ENCODE measurements at regions not wholly inside any gene's neighbourhood (a gene's known extent, or its start where the extent isn't known, plus 50 kb on each side); places are given as distances from the start of the nearest gene placed in this dataset.

DNA sequence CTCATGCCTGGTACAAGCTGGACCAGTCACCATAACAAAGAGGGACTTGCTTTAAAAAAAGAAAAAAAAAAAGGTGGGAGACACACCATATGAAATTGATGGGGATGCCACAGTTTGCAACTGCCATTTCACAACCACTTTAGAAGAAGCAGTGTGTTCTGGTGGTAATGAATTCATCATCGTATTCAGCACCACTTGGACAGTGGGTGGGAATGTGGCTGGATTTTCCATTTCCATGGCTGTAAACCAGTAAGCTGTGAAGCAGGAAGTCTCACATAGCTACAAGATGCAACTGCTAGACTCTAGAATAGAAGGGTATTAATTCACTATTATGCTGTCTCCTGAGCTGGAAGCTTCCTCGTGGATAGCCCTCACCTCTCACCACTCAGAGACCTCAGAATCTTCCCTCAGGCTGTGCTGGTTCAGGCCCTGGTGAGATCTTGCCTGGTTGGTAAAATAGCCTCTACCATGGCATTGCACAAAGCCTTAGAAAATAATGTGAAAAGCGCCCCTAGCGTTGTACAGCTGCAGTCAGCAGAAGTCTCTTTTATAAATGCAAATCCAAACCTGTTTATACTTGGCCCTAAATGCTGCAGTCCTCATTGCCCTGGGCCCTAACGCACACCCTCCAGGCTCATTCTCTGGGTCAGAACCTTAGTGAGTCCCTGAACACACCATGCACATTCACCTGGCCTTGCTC lies 150.7 kb downstream of the KCTD15 start:
- H3K36me3 ChIP-seq (ENCODE audit: low read depth) = no peaks in the 10 kb centered on the region
- TF ChIP-seq EZH2 (IDR thresholded peaks at IDR 0.05; ENCODE audit: low read depth) = no peak
- TF ChIP-seq, protein P1, sequence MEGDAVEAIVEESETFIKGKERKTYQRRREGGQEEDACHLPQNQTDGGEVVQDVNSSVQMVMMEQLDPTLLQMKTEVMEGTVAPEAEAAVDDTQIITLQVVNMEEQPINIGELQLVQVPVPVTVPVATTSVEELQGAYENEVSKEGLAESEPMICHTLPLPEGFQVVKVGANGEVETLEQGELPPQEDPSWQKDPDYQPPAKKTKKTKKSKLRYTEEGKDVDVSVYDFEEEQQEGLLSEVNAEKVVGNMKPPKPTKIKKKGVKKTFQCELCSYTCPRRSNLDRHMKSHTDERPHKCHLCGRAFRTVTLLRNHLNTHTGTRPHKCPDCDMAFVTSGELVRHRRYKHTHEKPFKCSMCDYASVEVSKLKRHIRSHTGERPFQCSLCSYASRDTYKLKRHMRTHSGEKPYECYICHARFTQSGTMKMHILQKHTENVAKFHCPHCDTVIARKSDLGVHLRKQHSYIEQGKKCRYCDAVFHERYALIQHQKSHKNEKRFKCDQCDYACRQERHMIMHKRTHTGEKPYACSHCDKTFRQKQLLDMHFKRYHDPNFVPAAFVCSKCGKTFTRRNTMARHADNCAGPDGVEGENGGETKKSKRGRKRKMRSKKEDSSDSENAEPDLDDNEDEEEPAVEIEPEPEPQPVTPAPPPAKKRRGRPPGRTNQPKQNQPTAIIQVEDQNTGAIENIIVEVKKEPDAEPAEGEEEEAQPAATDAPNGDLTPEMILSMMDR (conservative IDR thresholded peaks at IDR 0.05) = no peak; the same call in 1 of the 2 replicates
- H3K4me1 ChIP-seq (replicated peaks; ENCODE audit: insufficient read depth) = no peaks in the 10 kb centered on the region
- CTCF ChIA-PET = interaction anchor here (0.6 kb wide), 1 partner anchor 132 kb away, joined by 5 read pairs; no protein-coding TSS in a partner anchor
- DNase-seq = no peak
- no peaks in the 10 kb centered on the region for H3K79me2 ChIP-seq (ENCODE audit: low read depth)
- H3F3A ChIP-seq (ENCODE audit: insufficient read depth, low read depth) = no peaks in the 10 kb centered on the region
- no TSS peak for BruUV-seq (replicated peaks)
- H3K27ac ChIP-seq = no peak overlapping the region
- H2AFZ ChIP-seq = no peak overlapping the region
- peaks cover 80% of the 10 kb centered on the region for H3K27me3 ChIP-seq (ENCODE audit: insufficient read depth, low read depth)
- no peaks in the 10 kb centered on the region for H3K9me3 ChIP-seq (ENCODE audit: insufficient read depth, low read depth)
- no peak overlapping the region for H3K4me3 ChIP-seq
- intact Hi-C loops (cut with micrococcal nuclease; ENCODE audit: unreplicated experiment) = no loop called here
- POLR2A ChIA-PET (ENCODE audit: unreplicated experiment) = no interaction called here
- no peaks in the 10 kb centered on the region for H3K9me2 ChIP-seq (ENCODE audit: insufficient read depth)
- no peaks in the 10 kb centered on the region for H4K20me1 ChIP-seq (ENCODE audit: insufficient read depth)
- no peak overlapping the region for H3K4me2 ChIP-seq

DNA sequence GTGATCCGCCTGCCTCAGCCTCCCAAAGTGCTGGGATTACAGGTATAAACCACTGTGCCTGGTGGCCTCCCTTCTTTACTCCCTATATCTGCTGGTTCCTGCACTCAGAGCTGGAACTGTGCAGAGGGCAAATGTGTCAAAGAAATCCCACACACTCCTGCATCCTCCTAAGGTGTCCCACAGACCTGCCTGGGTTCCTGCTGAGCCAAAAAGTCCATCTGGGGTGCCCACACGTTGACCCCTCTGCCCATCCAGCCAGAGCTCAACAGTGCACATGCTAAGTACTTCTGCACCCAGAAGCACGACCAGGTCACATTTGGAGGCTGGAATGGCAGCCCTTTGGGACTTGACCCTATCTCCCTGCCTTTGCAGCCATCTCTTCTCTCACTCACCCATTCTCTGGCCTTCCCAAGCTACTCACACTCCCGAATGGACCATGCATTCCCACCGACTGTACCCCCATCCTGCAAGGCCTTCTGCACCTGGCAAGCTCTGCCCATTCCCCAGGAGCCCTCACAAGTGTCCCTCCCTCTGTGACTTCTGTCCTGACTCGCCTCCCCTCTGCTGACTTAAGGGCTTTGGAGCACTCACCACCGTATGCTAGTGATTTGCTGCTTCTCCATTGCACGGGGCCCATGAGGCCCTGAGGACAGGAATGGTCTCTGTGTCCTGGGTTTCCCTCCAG lies 152.1 kb downstream of the KCTD15 start:
- no peaks in the 10 kb centered on the region for H3K4me1 ChIP-seq (replicated peaks; ENCODE audit: insufficient read depth)
- no peak overlapping the region for H2AFZ ChIP-seq
- POLR2A ChIA-PET (ENCODE audit: unreplicated experiment) = no interaction called here
- no peaks in the 10 kb centered on the region for H3F3A ChIP-seq (ENCODE audit: insufficient read depth, low read depth)
- H3K4me2 ChIP-seq = no peak overlapping the region
- intact Hi-C loops (cut with micrococcal nuclease; ENCODE audit: unreplicated experiment) = no loop called here
- peaks cover 80% of the 10 kb centered on the region for H3K27me3 ChIP-seq (ENCODE audit: insufficient read depth, low read depth)
- CTCF ChIA-PET = interaction anchor here (0.5 kb wide), 1 partner anchor 399 kb away, joined by 3 read pairs; no protein-coding TSS in a partner anchor
- H3K79me2 ChIP-seq (ENCODE audit: low read depth) = no peaks in the 10 kb centered on the region
- DNase-seq = no peak
- H3K4me3 ChIP-seq = no peak overlapping the region
- BruUV-seq (replicated peaks) = no TSS peak
- H4K20me1 ChIP-seq (ENCODE audit: insufficient read depth) = no peaks in the 10 kb centered on the region
- no peak overlapping the region for H3K27ac ChIP-seq
- no peak for TF ChIP-seq EZH2 (IDR thresholded peaks at IDR 0.05; ENCODE audit: low read depth)
- TF ChIP-seq, protein P1 (conservative IDR thresholded peaks at IDR 0.05) = no peak
- no peaks in the 10 kb centered on the region for H3K9me2 ChIP-seq (ENCODE audit: insufficient read depth)
- no peaks in the 10 kb centered on the region for H3K36me3 ChIP-seq (ENCODE audit: low read depth)
- no peaks in the 10 kb centered on the region for H3K9me3 ChIP-seq (ENCODE audit: insufficient read depth, low read depth)

DNA sequence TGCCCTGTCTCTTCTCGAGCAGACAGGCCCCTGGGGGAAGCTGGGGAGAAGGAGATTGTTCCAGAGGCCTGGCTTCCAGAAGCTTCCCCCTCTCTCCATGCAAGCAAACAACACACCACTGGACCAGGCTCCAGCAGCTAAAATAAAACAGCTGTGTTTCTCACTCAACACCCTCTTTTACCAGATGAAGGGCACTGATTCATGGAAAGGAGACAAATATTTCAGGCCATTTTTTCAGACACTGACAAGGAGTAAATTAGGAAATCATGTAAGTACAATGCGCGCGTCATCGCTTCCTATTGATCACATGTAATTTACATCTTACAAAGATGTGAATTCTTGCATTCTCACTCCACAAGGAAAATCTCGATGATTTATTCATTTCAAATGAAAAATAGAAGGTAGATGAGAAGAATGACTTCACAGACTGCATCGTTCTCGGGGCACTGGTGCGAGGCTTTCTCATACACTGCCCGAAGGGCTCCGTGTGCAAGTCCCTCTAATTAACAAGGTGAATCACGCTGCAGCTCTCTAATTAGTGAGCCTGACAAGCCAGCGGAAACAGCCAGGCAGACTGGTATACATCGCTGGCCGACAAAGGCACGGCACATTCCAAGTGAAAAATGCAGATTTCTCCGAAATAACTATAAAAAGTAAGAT lies 153.6 kb downstream of the KCTD15 start:
- no peak overlapping the region for H2AFZ ChIP-seq
- no peak overlapping the region for H3K27ac ChIP-seq
- H4K20me1 ChIP-seq (ENCODE audit: insufficient read depth) = no peaks in the 10 kb centered on the region
- no peak overlapping the region for H3K4me3 ChIP-seq
- H3K27me3 ChIP-seq (ENCODE audit: insufficient read depth, low read depth) = peaks cover 81% of the 10 kb centered on the region
- H3K36me3 ChIP-seq (ENCODE audit: low read depth) = no peaks in the 10 kb centered on the region
- ChIA-PET POLR2A (ENCODE audit: unreplicated experiment) (no interaction called here), CTCF (no interaction called here)
- no peak for TF ChIP-seq EZH2 (IDR thresholded peaks at IDR 0.05; ENCODE audit: low read depth)
- TF ChIP-seq, protein P1 (conservative IDR thresholded peaks at IDR 0.05) = no peak
- no peaks in the 10 kb centered on the region for H3K9me2 ChIP-seq (ENCODE audit: insufficient read depth)
- H3F3A ChIP-seq (ENCODE audit: insufficient read depth, low read depth) = no peaks in the 10 kb centered on the region
- H3K9me3 ChIP-seq (ENCODE audit: insufficient read depth, low read depth) = no peaks in the 10 kb centered on the region
- H3K4me1 ChIP-seq (replicated peaks; ENCODE audit: insufficient read depth) = no peaks in the 10 kb centered on the region
- intact Hi-C loops (cut with micrococcal nuclease; ENCODE audit: unreplicated experiment) = no loop called here
- no peak for DNase-seq
- H3K79me2 ChIP-seq (ENCODE audit: low read depth) = no peaks in the 10 kb centered on the region
- no peak overlapping the region for H3K4me2 ChIP-seq
- BruUV-seq (replicated peaks) = no TSS peak
